GM12878 (cell line): ENCODE measurements at regions not wholly inside any gene's neighbourhood (a gene's known extent, or its start where the extent isn't known, plus 50 kb on each side); places are given as distances from the start of the nearest gene placed in this dataset.

Source experiments
- E2F4 ChIP-seq: IDR thresholded peaks from 2 replicates; pipeline ENCODE4 v1.6.1; 2012; ENCODE audit warnings: low read depth, low read length, improper control_type of control experiment
- HDGF ChIP-seq: fragments of 450-650 bp; IDR thresholded peaks from 2 replicates; pipeline ENCODE4 v1.6.1; 2016; ENCODE audit warnings: antibody characterized with exemption
- PBX3 ChIP-seq: IDR thresholded peaks from 2 replicates; pipeline ENCODE4 v1.6.1; 2011; ENCODE audit warnings: mild to moderate bottlenecking, low read depth, low read length, moderate library complexity; ENCODE audit not compliant: insufficient replicate concordance
- REST ChIP-seq: IDR thresholded peaks from 2 replicates; pipeline ENCODE4 v1.6.1; 2012; ENCODE audit warnings: mild to moderate bottlenecking, low read depth, low read length
- RUNX3 ChIP-seq: IDR thresholded peaks from 2 replicates; pipeline ENCODE4 v1.6.1; 2012; ENCODE audit warnings: low read length, inconsistent platforms

- TF ChIP-seq PBX3 (no peak), E2F4 (no peak), HDGF (no peak), RUNX3 (no peak), REST (no peak)
These were observed 62.0 kb upstream of the C1QTNF9B start (continued) for GRCh38 chr13:23959231-23959862.
